ENCODE measurements at regions not wholly inside any gene's neighbourhood (a gene's known extent, or its start where the extent isn't known, plus 50 kb on each side); places are given as distances from the start of the nearest gene placed in this dataset.

DNA sequence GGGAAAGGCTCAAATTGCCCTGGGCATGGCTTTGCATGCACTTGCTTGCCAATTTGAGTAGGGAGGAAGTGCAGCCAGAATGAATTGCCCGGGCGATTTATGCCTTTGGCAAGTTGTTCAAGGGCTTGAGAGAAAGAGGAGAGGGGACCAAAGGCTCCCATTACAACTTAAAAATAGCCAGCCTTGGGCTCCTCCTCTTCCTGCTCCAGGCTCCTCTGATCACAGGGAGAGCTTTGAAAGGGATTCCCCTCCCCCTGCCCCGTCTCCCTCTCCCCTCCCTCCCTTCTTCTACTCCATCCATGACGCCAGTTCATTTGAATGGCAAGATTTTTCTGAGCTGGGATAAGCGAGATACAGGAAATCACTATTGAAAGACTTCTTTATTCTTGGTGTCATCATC is 304.9 kb upstream of the JAG1 start:
- Histone ChIP-seq H3K27ac (no peak overlapping the region), H3K27me3 (no peaks in the 10 kb centered on the region)

DNA sequence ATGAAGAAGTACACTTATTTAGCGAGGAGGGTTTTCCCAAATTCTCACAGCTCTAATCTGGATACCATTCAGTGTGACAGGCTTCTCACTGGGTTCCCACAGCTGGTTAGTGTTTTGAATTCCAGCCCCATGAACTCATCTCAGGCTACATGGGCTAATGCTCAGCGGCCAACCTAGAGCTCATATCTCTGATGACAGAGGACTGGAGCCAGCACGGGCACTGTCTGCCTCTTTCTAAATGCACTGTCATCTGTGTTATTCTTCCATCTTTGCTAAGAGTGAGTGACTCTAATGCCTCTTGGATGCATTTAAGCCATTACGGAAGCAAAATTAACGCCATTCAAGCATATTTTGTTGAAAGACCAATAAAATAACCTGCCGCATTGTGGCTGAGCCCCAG is 308.9 kb upstream of the JAG1 start:
- Histone ChIP-seq H3K4me3 (ENCODE audit: low read depth in 1 of 2, low read length in 1 of 2) (no peak overlapping the region), H3K4me1 (ENCODE audit: control insufficient read depth in 1 of 2, insufficient read depth in 1 of 2, low read depth in 1 of 2, low read length in 1 of 2) (no peaks in the 10 kb centered on the region), H3K27ac (no peak overlapping the region)

More for the DNA sequence above, 304.9 kb upstream of the JAG1 start:
- Histone ChIP-seq H3K4me1 (ENCODE audit: control insufficient read depth in 1 of 2, insufficient read depth in 1 of 2, low read depth in 1 of 2, low read length in 1 of 2) (no peaks in the 10 kb centered on the region), H3K9me3 (no peaks in the 10 kb centered on the region), H3K4me3 (ENCODE audit: low read depth in 1 of 2, low read length in 1 of 2) (no peak overlapping the region), H3K36me3 (no peaks in the 10 kb centered on the region)
- TF ChIP-seq, protein P1, sequence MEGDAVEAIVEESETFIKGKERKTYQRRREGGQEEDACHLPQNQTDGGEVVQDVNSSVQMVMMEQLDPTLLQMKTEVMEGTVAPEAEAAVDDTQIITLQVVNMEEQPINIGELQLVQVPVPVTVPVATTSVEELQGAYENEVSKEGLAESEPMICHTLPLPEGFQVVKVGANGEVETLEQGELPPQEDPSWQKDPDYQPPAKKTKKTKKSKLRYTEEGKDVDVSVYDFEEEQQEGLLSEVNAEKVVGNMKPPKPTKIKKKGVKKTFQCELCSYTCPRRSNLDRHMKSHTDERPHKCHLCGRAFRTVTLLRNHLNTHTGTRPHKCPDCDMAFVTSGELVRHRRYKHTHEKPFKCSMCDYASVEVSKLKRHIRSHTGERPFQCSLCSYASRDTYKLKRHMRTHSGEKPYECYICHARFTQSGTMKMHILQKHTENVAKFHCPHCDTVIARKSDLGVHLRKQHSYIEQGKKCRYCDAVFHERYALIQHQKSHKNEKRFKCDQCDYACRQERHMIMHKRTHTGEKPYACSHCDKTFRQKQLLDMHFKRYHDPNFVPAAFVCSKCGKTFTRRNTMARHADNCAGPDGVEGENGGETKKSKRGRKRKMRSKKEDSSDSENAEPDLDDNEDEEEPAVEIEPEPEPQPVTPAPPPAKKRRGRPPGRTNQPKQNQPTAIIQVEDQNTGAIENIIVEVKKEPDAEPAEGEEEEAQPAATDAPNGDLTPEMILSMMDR (IDR thresholded peaks at IDR 0.05), result no peak

DNA sequence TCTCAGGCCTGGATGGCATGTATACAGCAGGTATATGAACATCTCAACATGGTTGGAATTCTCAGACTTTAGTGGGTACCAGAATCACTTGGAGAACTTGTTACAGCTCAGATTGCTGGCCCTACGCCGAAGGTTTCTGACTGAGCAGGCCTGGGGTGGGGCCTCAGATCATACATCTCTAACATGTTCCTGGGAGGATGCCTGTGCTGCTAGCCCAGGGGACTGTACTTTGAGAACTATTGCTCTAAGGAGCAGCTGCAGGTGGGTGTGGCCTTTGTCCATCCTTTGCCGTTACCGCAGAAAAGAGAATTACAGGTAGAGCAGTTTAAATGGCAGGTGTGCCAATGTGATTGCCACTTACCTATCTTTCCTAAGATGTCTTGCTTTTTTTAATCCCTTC is 310.5 kb upstream of the JAG1 start:
- Histone ChIP-seq H3K36me3 (no peaks in the 10 kb centered on the region), H3K27ac (no peak overlapping the region), H3K4me1 (ENCODE audit: control insufficient read depth in 1 of 2, insufficient read depth in 1 of 2, low read depth in 1 of 2, low read length in 1 of 2) (no peaks in the 10 kb centered on the region), H3K4me3 (ENCODE audit: low read depth in 1 of 2, low read length in 1 of 2) (no peak overlapping the region), H3K27me3 (no peaks in the 10 kb centered on the region), H3K9me3 (no peaks in the 10 kb centered on the region)
- TF ChIP-seq, protein P1 (IDR thresholded peaks at IDR 0.05), result no peak

More for the DNA sequence above, 308.9 kb upstream of the JAG1 start:
- Histone ChIP-seq H3K27me3 (no peaks in the 10 kb centered on the region), H3K9me3 (no peaks in the 10 kb centered on the region), H3K36me3 (no peaks in the 10 kb centered on the region)
- TF ChIP-seq, protein P1 (IDR thresholded peaks at IDR 0.05), result no peak

DNA sequence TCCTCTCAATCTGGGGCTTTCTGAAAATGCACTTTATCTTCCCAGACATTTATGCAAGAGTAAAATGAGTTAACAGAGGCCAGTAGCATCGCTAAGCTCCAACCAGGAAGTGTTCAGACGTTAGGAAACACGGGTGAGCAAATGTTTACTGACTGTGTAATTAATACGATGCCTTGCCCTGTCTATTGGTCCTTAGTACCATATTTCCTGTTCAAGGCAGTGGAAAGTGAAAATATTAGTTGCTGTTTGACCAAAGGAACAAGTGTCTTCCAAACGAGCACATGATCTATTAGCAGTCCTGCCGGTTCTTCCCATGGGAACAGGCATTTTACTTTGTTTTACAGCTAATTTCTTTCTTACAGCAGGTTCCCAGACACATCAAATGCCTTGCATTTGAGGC is 311.1 kb upstream of the JAG1 start:
- TF ChIP-seq, protein P1 (IDR thresholded peaks at IDR 0.05), result no peak
- Histone ChIP-seq H3K4me1 (ENCODE audit: control insufficient read depth in 1 of 2, insufficient read depth in 1 of 2, low read depth in 1 of 2, low read length in 1 of 2) (no peaks in the 10 kb centered on the region), H3K27ac (no peak overlapping the region), H3K36me3 (no peaks in the 10 kb centered on the region), H3K27me3 (no peaks in the 10 kb centered on the region), H3K4me3 (ENCODE audit: low read depth in 1 of 2, low read length in 1 of 2) (no peak overlapping the region), H3K9me3 (no peaks in the 10 kb centered on the region)

DNA sequence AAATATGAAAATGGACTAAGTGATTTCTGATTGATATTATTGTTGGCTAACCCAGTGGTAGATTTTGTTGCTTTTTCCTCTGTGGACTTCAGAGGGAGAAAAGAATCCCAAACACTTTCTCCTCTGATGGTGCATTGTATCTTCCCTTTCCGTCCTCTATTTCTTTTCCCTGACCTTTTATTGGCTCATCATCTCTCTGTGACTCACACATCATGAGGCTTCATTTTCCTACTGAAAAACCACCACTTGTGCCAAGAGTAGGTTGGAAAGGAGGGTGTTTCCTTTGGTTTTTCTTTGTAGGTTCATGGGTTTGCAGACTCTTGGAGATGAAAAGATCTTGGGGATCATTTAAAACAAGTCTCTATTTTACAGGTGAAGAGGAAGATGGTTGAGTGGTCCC is 311.7 kb upstream of the JAG1 start:
- Histone ChIP-seq H3K27ac (no peak overlapping the region), H3K36me3 (no peaks in the 10 kb centered on the region), H3K9me3 (no peaks in the 10 kb centered on the region), H3K4me3 (ENCODE audit: low read depth in 1 of 2, low read length in 1 of 2) (no peak overlapping the region), H3K4me1 (ENCODE audit: control insufficient read depth in 1 of 2, insufficient read depth in 1 of 2, low read depth in 1 of 2, low read length in 1 of 2) (no peaks in the 10 kb centered on the region), H3K27me3 (no peaks in the 10 kb centered on the region)
- TF ChIP-seq, protein P1 (IDR thresholded peaks at IDR 0.05), result no peak

DNA sequence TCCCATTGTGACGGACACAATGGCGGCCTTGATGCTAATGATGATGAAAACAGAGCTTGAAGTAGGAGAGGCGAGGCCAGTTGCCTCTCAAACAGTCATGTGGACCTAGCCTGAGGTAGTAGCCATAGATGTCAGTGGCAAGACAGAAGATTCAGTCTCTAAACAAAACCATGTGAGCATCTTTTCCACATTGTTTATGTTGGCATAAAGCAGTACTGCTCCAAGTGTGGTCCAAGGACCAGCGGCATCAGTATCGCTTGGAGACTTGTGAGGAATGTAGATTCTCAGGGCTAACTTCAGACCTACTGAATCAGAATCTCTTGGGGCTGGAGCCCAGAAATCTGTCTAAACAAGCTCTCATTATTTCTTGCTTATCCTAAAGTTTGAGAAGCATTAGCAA is 312.8 kb upstream of the JAG1 start:
- no peak overlapping the region for H3K4me3 ChIP-seq (ENCODE audit: low read depth in 1 of 2, low read length in 1 of 2)
- H3K9me3 ChIP-seq, result no peaks in the 10 kb centered on the region
- H3K4me1 ChIP-seq (ENCODE audit: control insufficient read depth in 1 of 2, insufficient read depth in 1 of 2, low read depth in 1 of 2, low read length in 1 of 2), result no peaks in the 10 kb centered on the region
- H3K27ac ChIP-seq, result no peak overlapping the region
- no peaks in the 10 kb centered on the region for H3K27me3 ChIP-seq
- TF ChIP-seq, protein P1 (IDR thresholded peaks at IDR 0.05), result no peak
- no peaks in the 10 kb centered on the region for H3K36me3 ChIP-seq
